Cardiac muscle cell (in vitro differentiated cells and primary cell): ENCODE measurements at regions not wholly inside any gene's neighbourhood (a gene's known extent, or its start where the extent isn't known, plus 50 kb on each side); places are given as distances from the start of the nearest gene placed in this dataset.

Source experiments
- DNase-seq, 2 donors: peaks; one replicate each; pipeline versions ENCODE4 v3.0.0 to v3.0.0-alpha.2; 2010 to 2017; ENCODE audit warnings: low read depth in 1 of 2, low spot score in 1 of 2
- H3K27ac ChIP-seq: fragments of 200-600 bp; sonication (generic); 2 replicates; pipeline ENCODE4 v1.5.1; 2016
- H3K27me3 ChIP-seq: fragments of 200-600 bp; sonication (generic); 2 replicates; pipeline ENCODE4 v1.6.0; 2016; ENCODE audit warnings: control low read depth
- H3K36me3 ChIP-seq: fragments of 200-600 bp; sonication (generic); 2 replicates; pipeline ENCODE4 v1.5.1; 2016; ENCODE audit warnings: control low read depth
- H3K4me1 ChIP-seq: fragments of 200-600 bp; sonication (generic); 2 replicates; pipeline ENCODE4 v1.8.1; 2017; ENCODE audit warnings: low read depth, mild to moderate bottlenecking, mixed run types
- H3K4me3 ChIP-seq: fragments of 200-600 bp; sonication (generic); 2 replicates; pipeline ENCODE4 v1.5.1; 2016; ENCODE audit warnings: mild to moderate bottlenecking
- H3K9me3 ChIP-seq: fragments of 200-600 bp; sonication (generic); 2 replicates; pipeline ENCODE4 v1.5.1; 2017; ENCODE audit warnings: low read depth, mild to moderate bottlenecking, control low read depth
- TF ChIP-seq, protein P1 (sequence below): IDR thresholded peaks from 2 replicates; pipeline ENCODE4 v1.5.1; 2012; ENCODE audit warnings: low read depth, mild to moderate bottlenecking, low read length

DNA sequence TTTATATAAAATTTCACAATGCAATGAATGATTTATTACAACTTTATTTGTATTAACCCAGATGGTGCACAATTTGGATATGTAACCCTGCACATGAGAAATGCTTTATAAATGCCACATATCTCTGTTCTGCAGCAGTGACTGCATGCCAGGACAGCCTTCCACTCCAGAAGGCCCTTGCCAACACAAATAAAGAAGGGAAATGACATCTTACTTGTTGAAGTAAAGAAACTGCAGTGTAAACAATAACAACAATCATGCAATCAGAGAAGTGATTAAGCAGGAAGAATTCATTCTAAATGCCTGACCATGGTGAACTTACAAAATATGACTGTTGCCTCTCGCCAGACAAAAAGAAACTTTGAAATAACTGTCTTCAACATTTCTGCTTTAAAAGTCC lies 129.9 kb upstream of the CHST9 start:
- H3K4me3 ChIP-seq = no peak overlapping the region
- no peaks in the 10 kb centered on the region for H3K27me3 ChIP-seq
- TF ChIP-seq, protein P1, sequence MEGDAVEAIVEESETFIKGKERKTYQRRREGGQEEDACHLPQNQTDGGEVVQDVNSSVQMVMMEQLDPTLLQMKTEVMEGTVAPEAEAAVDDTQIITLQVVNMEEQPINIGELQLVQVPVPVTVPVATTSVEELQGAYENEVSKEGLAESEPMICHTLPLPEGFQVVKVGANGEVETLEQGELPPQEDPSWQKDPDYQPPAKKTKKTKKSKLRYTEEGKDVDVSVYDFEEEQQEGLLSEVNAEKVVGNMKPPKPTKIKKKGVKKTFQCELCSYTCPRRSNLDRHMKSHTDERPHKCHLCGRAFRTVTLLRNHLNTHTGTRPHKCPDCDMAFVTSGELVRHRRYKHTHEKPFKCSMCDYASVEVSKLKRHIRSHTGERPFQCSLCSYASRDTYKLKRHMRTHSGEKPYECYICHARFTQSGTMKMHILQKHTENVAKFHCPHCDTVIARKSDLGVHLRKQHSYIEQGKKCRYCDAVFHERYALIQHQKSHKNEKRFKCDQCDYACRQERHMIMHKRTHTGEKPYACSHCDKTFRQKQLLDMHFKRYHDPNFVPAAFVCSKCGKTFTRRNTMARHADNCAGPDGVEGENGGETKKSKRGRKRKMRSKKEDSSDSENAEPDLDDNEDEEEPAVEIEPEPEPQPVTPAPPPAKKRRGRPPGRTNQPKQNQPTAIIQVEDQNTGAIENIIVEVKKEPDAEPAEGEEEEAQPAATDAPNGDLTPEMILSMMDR = no peak
- H3K9me3 ChIP-seq = no peaks in the 10 kb centered on the region
- peak in 1 of 2 donors; percentile 0 for DNase-seq
- H3K4me1 ChIP-seq = no peaks in the 10 kb centered on the region
- no peak overlapping the region for H3K27ac ChIP-seq
- no peaks in the 10 kb centered on the region for H3K36me3 ChIP-seq

DNA sequence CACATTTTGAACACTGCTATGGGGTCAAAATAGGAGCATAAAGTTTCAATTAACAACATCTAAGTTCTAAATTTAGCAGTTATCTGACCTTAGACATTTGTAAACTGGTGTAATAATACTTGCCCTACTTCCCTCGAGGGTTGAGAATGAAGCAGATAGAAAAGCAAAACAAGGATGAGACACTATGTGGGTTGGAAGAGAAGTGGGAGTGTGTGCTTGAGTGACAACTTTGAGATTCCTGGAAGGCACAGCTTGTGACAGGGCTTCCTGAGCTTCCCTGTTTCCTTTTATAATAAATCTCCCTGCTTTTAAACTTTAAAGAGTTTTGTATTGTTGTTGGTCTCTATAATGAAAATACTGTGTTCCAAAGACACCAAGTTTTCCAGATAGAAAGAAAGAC lies 128.6 kb upstream of the CHST9 start:
- H3K9me3 ChIP-seq = no peaks in the 10 kb centered on the region
- no peak for DNase-seq
- H3K27me3 ChIP-seq = no peaks in the 10 kb centered on the region
- H3K27ac ChIP-seq = no peak overlapping the region
- H3K4me1 ChIP-seq = no peaks in the 10 kb centered on the region
- TF ChIP-seq, protein P1 = no peak
- H3K4me3 ChIP-seq = no peak overlapping the region
- H3K36me3 ChIP-seq = no peaks in the 10 kb centered on the region

DNA sequence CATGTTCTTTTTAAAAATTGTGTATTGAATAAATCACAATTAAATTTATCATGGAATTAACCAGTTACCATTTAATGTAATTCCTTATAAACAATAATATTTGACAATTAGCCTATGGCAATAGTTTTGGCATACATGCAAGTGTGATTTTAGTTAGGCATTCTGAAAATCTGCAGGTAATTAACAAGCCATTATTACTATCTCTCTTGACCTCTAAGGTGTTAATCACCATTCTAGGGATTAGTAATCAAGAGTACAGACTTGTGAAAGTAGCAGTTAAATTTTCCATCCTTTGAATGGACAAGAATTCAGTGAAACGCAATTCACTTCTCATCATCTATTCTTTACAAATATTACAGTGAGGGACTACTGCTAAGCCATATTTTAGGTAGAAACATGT lies 127.7 kb upstream of the CHST9 start:
- H3K9me3 ChIP-seq = no peaks in the 10 kb centered on the region
- TF ChIP-seq, protein P1 = no peak
- no peak overlapping the region for H3K27ac ChIP-seq
- no peaks in the 10 kb centered on the region for H3K36me3 ChIP-seq
- H3K4me1 ChIP-seq = no peaks in the 10 kb centered on the region
- no peak overlapping the region for H3K4me3 ChIP-seq
- no peak for DNase-seq
- no peaks in the 10 kb centered on the region for H3K27me3 ChIP-seq

DNA sequence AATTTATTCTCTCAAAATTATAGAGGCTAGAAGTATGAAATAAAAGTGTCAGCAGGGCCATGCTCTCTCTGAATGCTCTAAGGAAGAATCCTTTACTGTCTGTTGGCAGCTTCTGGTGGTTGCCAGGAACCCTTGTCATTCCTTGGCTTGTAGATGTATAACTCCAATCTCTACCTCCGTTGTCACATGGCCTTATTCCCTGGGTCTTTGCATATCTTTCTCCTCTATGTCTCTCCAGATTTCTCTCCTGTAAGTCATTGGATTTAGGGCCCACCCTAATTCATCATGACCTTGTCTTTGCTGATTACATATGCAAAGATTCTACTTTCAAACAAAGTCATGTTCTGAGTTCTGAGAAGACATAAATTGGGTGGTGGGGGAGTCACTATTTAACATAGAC lies 127.0 kb upstream of the CHST9 start:
- no peaks in the 10 kb centered on the region for H3K9me3 ChIP-seq

DNA sequence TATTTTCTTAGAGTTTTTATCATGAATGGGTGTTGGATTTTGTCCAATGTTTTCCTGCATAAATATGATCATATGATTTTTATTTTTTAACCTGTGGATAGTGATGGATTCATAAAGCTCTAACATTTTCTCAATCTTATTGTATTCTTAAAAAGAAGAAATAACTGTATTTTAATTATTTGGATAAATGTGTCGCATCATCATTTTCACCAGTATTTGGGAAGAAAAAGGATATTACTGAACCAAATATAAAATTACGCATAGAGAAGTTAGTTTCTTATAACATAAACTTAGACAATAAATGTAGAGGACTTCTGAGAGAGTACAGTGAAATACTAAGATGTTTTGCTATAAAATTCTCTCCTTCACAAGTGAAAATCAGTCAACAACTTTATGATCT lies 126.0 kb upstream of the CHST9 start:
- TF ChIP-seq, protein P1 = no peak
- no peak overlapping the region for H3K27ac ChIP-seq
- H3K4me1 ChIP-seq = no peaks in the 10 kb centered on the region
- no peaks in the 10 kb centered on the region for H3K27me3 ChIP-seq
- no peak overlapping the region for H3K4me3 ChIP-seq
- DNase-seq = no peak
- H3K9me3 ChIP-seq = no peaks in the 10 kb centered on the region
- H3K36me3 ChIP-seq = no peaks in the 10 kb centered on the region

More for the DNA sequence above, 127.0 kb upstream of the CHST9 start:
- TF ChIP-seq, protein P1 = no peak
- H3K4me1 ChIP-seq = no peaks in the 10 kb centered on the region
- H3K27me3 ChIP-seq = no peaks in the 10 kb centered on the region
- DNase-seq = no peak
- H3K4me3 ChIP-seq = no peak overlapping the region
- no peaks in the 10 kb centered on the region for H3K36me3 ChIP-seq
- H3K27ac ChIP-seq = no peak overlapping the region

DNA sequence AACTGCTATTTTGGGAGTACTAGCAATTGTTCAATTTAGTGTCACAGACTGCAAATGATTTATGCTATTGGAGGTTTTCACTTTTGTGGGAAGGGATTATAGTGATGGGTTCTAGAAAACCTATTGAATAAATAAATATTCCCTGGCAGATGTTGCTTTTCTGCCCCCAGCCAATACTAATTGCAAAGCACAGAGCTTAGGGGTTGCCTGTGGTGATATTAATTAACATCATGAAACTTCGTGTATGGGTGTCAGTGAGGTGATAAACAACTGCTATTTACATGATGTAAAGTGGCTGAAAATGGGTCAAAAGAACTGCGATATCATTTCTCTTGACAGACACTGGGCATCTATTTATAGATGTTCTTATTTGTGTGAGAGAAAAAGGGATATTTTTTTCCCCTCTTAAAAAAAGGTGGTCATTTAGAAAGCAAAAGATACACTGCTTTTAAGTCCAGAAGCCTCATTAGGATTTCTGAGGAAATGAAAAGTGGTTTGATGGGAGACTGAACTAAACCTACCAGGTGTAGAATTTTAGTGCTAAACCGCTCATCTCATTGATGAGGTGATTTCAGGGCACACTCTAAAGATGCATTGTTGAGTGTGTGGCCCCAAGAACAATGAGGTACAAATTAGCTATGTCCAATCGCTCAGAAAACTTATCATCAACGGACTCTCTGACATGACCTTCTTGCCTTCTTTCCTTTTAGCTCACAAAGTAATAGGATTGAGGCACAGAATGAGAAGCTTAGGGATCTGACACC lies 116.7 kb upstream of the CHST9 start:
- H3K27me3 ChIP-seq = no peaks in the 10 kb centered on the region
- H3K4me1 ChIP-seq = no peaks in the 10 kb centered on the region
- no peaks in the 10 kb centered on the region for H3K36me3 ChIP-seq
- TF ChIP-seq, protein P1 = no peak
- H3K27ac ChIP-seq = no peak overlapping the region
- no peaks in the 10 kb centered on the region for H3K9me3 ChIP-seq
- no peak overlapping the region for H3K4me3 ChIP-seq
- no peak for DNase-seq
